Prostate gland (tissue), 2 donors: ENCODE measurements at regions not wholly inside any gene's neighbourhood (a gene's known extent, or its start where the extent isn't known, plus 50 kb on each side); places are given as distances from the start of the nearest gene placed in this dataset.

Experiments
- CTCF ChIP-seq, 4 experiments: fragments of 200-600 bp in 2 of 4; fragments of 450-650 bp in 2 of 4; sonication (generic) in 2 of 4; IDR thresholded peaks; 1 replicate in 3 of 4; 2 replicates in 1 of 4; pipeline ENCODE4 v1.5.1; 2016 to 2019; ENCODE audit warnings: antibody characterized with exemption in 4 of 4, mild to moderate bottlenecking in 2 of 4, moderate library complexity in 2 of 4
- POLR2A ChIP-seq: fragments of 450-650 bp; IDR thresholded peaks from one replicate; pipeline ENCODE4 v1.6.1; 2016; ENCODE audit warnings: antibody characterized with exemption, mild to moderate bottlenecking
- POLR2AphosphoS5 ChIP-seq: sonication (generic); formaldehyde crosslinking; IDR thresholded peaks from one replicate; pipeline ENCODE4 v1.6.1; 2017; ENCODE audit warnings: antibody characterized with exemption

- no peak for TF ChIP-seq CTCF (IDR thresholded peaks at IDR 0.05)
- no peak for TF ChIP-seq POLR2AphosphoS5
- no peak for TF ChIP-seq POLR2A
Observed at GRCh38 chr1:212520746-212521145, 87.8 kb upstream of the ATF3 start.
